ENCODE measurements at regions not wholly inside any gene's neighbourhood (a gene's known extent, or its start where the extent isn't known, plus 50 kb on each side); places are given as distances from the start of the nearest gene placed in this dataset.

DNA sequence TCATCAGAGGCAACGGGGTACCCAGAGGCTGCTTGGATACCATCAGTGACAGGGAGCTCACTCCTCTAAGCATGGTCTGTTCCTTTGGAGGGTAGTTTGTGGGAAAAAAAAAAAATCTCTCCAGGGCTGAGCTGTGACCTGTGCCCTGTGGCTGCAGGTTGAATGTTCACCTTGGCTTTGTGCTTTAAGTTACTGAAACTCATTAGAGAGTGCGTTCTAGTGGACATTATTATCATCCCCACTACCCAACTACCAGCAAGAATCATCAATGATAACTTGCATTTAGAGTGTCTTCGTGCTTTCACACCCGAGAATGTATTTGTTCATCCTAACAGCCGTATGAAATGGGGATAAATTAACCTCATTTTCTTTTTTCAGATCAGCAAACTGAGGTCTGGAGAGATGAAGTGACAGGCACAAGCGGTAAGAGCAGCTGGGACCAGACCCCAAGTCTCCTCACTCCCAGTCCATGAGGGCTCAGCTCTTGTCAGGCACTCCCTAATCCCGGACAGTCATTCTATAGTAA, 157.5 kb upstream of the MYCN start:
- TF ChIP-seq ZNF8 (CRISPR knock-in tag; IDR thresholded peaks at IDR 0.05) (no peak), ZFP3 (CRISPR knock-in tag; IDR thresholded peaks at IDR 0.05) (no peak), TOX (CRISPR knock-in tag; IDR thresholded peaks at IDR 0.05; ENCODE audit: borderline replicate concordance) (no peak)
- ATAC-seq = no peak

GRCh38 chr2:15783489-15783888, 156.9 kb upstream of the MYCN start:
- TF ChIP-seq ZNF565 (CRISPR knock-in tag; conservative IDR thresholded peaks at IDR 0.05; ENCODE audit: low read depth) = no peak
- TF ChIP-seq ZNF8 (CRISPR knock-in tag; IDR thresholded peaks at IDR 0.05) = no peak
- no peak for TF ChIP-seq TOX (CRISPR knock-in tag; IDR thresholded peaks at IDR 0.05; ENCODE audit: borderline replicate concordance)
- TF ChIP-seq RARB (CRISPR knock-in tag; IDR thresholded peaks at IDR 0.05) = no peak
- TF ChIP-seq TCF4 (CRISPR knock-in tag; IDR thresholded peaks at IDR 0.05; ENCODE audit: borderline replicate concordance) = no peak
- ATAC-seq = no peak

DNA sequence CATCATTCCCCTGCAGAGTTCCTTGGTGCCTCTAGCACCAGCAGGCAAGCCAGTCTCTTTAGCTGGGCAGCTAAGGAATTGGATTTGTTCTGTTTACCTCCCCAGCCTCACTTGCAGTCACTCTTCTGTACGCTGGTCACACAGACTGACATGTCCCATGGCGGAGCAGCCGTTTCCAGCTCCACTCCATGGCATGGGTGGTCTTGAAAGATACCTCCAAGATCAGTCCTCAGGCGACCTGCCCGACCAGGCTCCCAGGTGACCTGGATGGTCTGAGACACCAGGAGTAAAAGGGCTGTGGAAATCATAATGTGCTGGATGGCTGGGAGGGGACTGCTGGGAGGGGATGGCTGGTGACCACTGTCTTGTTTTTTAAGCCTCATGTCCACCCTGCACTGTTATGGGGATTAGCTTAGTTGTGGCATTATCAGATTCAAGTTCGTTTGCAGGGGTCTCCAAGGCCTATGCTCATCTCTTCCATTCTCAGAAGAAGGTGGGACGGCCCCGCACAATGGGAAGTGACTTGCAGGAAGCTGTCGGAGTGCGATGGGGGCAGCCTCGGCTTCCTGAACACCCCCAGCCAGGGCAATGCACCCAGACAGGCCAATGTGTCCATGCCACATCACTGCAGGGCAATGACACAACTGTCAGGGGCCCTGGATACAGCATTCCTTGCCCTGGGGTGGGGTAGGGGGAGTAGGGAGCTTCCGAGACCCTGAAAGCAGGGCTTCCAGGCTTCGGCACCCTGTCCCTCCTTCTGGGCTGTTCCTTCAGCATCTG, 156.1 kb upstream of the MYCN start:
- no peak for ATAC-seq
- no peak for TF ChIP-seq CSDC2 (CRISPR knock-in tag; IDR thresholded peaks at IDR 0.05)
- TF ChIP-seq ESRRG (CRISPR knock-in tag; IDR thresholded peaks at IDR 0.05) = no peak
- no peak for TF ChIP-seq ZNF8 (CRISPR knock-in tag; IDR thresholded peaks at IDR 0.05)
- TF ChIP-seq PPARA (CRISPR knock-in tag; IDR thresholded peaks at IDR 0.05; ENCODE audit: borderline replicate concordance) = no peak
- TF ChIP-seq ISL1 (CRISPR knock-in tag; IDR thresholded peaks at IDR 0.05) = no peak
- TF ChIP-seq RARB (CRISPR knock-in tag; IDR thresholded peaks at IDR 0.05) = no peak
- TF ChIP-seq ZNF565 (CRISPR knock-in tag; conservative IDR thresholded peaks at IDR 0.05; ENCODE audit: low read depth) = no peak

- no peak for TF ChIP-seq CSDC2 (CRISPR knock-in tag; IDR thresholded peaks at IDR 0.05)
- no peak for TF ChIP-seq ARNTL (CRISPR knock-in tag; IDR thresholded peaks at IDR 0.05; ENCODE audit: borderline replicate concordance, low read depth)
- no peak for TF ChIP-seq CSRNP3 (CRISPR knock-in tag; IDR thresholded peaks at IDR 0.05)
- TF ChIP-seq OSR1 (CRISPR knock-in tag; IDR thresholded peaks at IDR 0.05) = no peak
- no peak for TF ChIP-seq PATZ1 (CRISPR knock-in tag; IDR thresholded peaks at IDR 0.05; ENCODE audit: borderline replicate concordance)
- TF ChIP-seq PPARA (CRISPR knock-in tag; IDR thresholded peaks at IDR 0.05; ENCODE audit: borderline replicate concordance) = no peak
- TF ChIP-seq CREB5 (CRISPR knock-in tag; IDR thresholded peaks at IDR 0.05; ENCODE audit: low read depth) = no peak
- TF ChIP-seq GLIS3 (CRISPR knock-in tag; IDR thresholded peaks at IDR 0.05) = no peak
- no peak for TF ChIP-seq ESRRG (CRISPR knock-in tag; IDR thresholded peaks at IDR 0.05)
- TF ChIP-seq BACH2 (CRISPR knock-in tag; IDR thresholded peaks at IDR 0.05; ENCODE audit: borderline replicate concordance) = no peak
- TF ChIP-seq ZNF70 (CRISPR knock-in tag; IDR thresholded peaks at IDR 0.05) = no peak
- TF ChIP-seq TCF4 (CRISPR knock-in tag; IDR thresholded peaks at IDR 0.05; ENCODE audit: borderline replicate concordance) = no peak
- no peak for TF ChIP-seq ZC3H10 (CRISPR knock-in tag; IDR thresholded peaks at IDR 0.05)
- no peak for ATAC-seq
These were observed 155.2 kb upstream of the MYCN start for GRCh38 chr2:15784886-15785801.

DNA sequence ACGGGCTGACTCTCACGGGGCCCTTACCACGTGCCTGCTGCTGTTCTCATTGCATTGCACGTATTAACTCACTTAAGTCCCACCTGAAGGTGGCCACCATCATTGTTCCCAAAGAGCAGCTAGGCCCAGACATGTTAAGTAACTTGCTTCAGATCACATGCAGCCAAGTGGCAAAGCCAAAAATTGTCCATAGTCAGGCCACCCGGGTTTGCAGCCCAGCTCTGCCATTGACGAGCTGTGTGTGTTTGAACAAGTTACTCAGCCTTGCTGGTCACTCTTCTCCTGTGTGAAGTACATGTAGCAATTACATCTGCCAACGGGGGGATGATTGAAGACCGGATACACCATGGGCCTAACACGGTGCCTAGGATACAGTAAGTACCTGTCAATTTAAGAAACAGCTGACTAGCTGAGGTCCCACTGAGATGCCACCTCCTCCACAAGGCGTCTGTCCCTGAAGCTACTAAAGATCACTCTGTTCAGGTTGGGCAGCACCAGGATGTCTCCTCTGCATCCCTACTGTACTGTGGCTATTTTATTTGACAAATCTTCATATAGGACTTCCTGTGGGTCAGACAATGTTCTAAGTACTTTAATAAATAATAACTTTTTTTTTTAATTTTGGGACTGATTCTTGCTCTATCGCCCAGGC, 154.2 kb upstream of the MYCN start:
- ATAC-seq = no peak
- TF ChIP-seq ZNF8 (CRISPR knock-in tag; IDR thresholded peaks at IDR 0.05) = no peak
- TF ChIP-seq ISL1 (CRISPR knock-in tag; IDR thresholded peaks at IDR 0.05) = no peak
- TF ChIP-seq GLIS3 (CRISPR knock-in tag; IDR thresholded peaks at IDR 0.05) = no peak
- no peak for TF ChIP-seq ZFP3 (CRISPR knock-in tag; IDR thresholded peaks at IDR 0.05)
- no peak for TF ChIP-seq PPARA (CRISPR knock-in tag; IDR thresholded peaks at IDR 0.05; ENCODE audit: borderline replicate concordance)
- no peak for TF ChIP-seq SNAI2 (CRISPR knock-in tag; IDR thresholded peaks at IDR 0.05)
- no peak for TF ChIP-seq ZC3H10 (CRISPR knock-in tag; IDR thresholded peaks at IDR 0.05)
- no peak for TF ChIP-seq CREB5 (CRISPR knock-in tag; IDR thresholded peaks at IDR 0.05; ENCODE audit: low read depth)
- TF ChIP-seq PATZ1 (CRISPR knock-in tag; IDR thresholded peaks at IDR 0.05; ENCODE audit: borderline replicate concordance) = no peak
- no peak for TF ChIP-seq CSRNP3 (CRISPR knock-in tag; IDR thresholded peaks at IDR 0.05)
- TF ChIP-seq CSDC2 (CRISPR knock-in tag; IDR thresholded peaks at IDR 0.05) = no peak
- TF ChIP-seq OSR1 (CRISPR knock-in tag; IDR thresholded peaks at IDR 0.05) = no peak
